ENCODE measurements at regions not wholly inside any gene's neighbourhood (a gene's known extent, or its start where the extent isn't known, plus 50 kb on each side); places are given as distances from the start of the nearest gene placed in this dataset.

DNA sequence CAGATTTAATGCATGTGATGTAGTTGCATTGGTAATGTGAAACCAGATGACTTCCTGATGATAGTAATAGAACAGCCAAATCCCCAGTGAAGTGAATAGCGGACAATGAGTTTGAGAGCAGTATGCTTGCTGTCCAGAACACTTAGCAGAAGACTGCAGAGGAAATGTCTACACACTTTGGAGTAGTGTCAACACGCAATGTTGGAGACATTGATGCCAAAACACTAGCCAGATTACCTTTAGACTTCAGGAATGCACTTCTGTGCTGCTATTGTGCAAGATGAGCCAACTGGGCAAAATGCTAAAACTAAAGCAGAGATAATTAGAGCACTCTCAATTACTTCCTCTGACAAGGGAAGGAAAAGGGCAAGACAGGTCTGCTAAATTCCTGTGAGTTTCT, 176.7 kb downstream of the PRDM9 start:
- H3K4me3 ChIP-seq (ENCODE audit: low read depth, low read length) = no peak overlapping the region

DNA sequence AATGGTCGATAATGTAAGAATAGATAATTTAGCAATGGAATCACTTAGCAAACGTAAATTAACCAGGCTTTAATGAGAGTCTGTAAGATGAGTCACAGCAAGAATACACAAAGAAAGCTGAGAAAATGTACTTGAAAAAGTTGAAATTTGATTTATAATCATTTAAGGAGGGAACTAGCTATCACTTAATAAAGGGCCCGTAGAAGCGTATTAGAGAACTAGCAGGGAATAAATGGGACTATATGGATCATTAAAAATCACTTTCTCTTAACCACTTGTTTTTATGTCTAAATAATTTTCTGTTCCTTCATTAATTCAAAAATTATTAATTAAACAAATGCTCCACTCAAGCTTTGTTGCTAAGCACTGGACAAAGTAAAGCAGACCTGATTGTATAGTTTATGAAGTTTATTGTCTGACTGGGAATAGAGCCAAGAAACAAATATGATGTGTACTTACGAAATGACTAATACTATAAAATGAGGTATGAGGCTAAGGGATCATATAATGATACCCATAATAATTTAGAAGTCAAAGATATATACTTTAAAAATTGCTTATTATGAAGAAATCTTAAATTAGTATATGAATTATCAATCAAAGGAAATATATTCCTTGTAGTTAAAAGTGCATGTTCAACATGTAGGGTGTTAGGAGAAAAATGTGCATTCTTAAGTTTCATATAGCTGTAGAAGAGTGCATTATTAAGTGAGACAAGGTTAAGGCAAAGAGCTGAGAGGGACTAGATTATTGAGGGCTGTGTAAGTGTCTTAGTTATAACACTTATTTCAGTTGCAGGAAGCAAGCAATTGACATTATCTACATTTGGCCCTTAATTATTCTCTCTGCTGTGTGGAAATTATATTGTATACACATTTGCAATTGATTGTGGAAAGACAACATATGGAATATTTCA, 196.8 kb downstream of the PRDM9 start:
- no peak overlapping the region for H3K4me3 ChIP-seq (ENCODE audit: low read depth, low read length)
- no peak for DNase-seq (ENCODE audit: low read depth)
- TF ChIP-seq, protein P1, sequence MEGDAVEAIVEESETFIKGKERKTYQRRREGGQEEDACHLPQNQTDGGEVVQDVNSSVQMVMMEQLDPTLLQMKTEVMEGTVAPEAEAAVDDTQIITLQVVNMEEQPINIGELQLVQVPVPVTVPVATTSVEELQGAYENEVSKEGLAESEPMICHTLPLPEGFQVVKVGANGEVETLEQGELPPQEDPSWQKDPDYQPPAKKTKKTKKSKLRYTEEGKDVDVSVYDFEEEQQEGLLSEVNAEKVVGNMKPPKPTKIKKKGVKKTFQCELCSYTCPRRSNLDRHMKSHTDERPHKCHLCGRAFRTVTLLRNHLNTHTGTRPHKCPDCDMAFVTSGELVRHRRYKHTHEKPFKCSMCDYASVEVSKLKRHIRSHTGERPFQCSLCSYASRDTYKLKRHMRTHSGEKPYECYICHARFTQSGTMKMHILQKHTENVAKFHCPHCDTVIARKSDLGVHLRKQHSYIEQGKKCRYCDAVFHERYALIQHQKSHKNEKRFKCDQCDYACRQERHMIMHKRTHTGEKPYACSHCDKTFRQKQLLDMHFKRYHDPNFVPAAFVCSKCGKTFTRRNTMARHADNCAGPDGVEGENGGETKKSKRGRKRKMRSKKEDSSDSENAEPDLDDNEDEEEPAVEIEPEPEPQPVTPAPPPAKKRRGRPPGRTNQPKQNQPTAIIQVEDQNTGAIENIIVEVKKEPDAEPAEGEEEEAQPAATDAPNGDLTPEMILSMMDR (IDR thresholded peaks at IDR 0.05; ENCODE audit: low read depth, low read length) = no peak

More for the DNA sequence above, 176.7 kb downstream of the PRDM9 start:
- no peak for TF ChIP-seq MYC (IDR thresholded peaks at IDR 0.05; ENCODE audit: low read depth, low read length)
- TF ChIP-seq, protein P2, sequence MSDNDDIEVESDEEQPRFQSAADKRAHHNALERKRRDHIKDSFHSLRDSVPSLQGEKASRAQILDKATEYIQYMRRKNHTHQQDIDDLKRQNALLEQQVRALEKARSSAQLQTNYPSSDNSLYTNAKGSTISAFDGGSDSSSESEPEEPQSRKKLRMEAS (IDR thresholded peaks at IDR 0.05; ENCODE audit: low read depth, low read length) = no peak
- TF ChIP-seq, protein P1 (IDR thresholded peaks at IDR 0.05; ENCODE audit: low read depth, low read length) = no peak
- no peak for TF ChIP-seq POLR2A (IDR thresholded peaks at IDR 0.05; ENCODE audit: extremely low read depth, insufficient read length)
- DNase-seq (ENCODE audit: low read depth) = no peak

DNA sequence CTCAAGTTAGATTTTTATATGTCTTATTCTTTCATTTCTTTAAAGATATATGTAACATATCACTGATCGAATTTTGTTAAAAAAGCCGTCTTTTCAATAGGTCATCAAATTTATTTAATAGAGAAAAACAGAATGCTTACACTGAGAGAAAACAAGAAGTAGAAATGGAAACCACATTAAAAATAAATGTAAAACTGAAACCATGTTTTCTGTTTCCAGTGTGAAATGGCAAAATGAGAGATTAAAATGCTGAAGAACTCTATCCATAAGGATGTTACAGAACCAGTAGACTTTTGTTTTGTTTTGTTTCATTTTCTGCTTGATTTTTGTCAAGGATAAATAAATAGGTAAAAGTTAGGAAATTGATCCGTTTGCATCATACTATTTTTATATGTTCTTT, 210.1 kb downstream of the PRDM9 start:
- no peak overlapping the region for H3K4me3 ChIP-seq (ENCODE audit: low read depth, low read length)
- TF ChIP-seq, protein P2 (IDR thresholded peaks at IDR 0.05; ENCODE audit: low read depth, low read length) = no peak
- TF ChIP-seq, protein P1 (IDR thresholded peaks at IDR 0.05; ENCODE audit: low read depth, low read length) = no peak
- TF ChIP-seq MYC (IDR thresholded peaks at IDR 0.05; ENCODE audit: low read depth, low read length) (no peak), POLR2A (IDR thresholded peaks at IDR 0.05; ENCODE audit: extremely low read depth, insufficient read length) (no peak)
- DNase-seq (ENCODE audit: low read depth) = no peak

DNA sequence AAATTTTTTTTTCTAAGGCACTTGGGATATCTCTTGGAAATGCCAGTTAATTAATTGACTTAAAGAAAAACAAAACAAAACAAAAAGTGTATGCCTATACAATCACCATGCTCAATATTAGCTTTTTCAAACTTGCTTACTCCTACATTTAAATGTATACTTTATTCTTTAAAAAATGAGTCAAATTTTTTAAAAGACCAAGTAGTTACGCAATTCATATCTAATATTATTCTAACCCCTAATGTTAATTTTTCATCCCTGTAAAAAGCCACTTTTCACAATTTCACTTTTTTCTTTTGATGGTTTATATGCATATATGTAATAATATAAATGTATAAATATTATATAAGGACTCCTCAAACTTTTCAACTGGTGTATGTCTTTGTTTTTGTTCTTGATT, 211.2 kb downstream of the PRDM9 start:
- no peak for TF ChIP-seq MYC (IDR thresholded peaks at IDR 0.05; ENCODE audit: low read depth, low read length)
- TF ChIP-seq, protein P1 (IDR thresholded peaks at IDR 0.05; ENCODE audit: low read depth, low read length) = no peak
- no peak for TF ChIP-seq POLR2A (IDR thresholded peaks at IDR 0.05; ENCODE audit: extremely low read depth, insufficient read length)
- TF ChIP-seq, protein P2 (IDR thresholded peaks at IDR 0.05; ENCODE audit: low read depth, low read length) = no peak
- DNase-seq (ENCODE audit: low read depth) = no peak
- H3K4me3 ChIP-seq (ENCODE audit: low read depth, low read length) = no peak overlapping the region

DNA sequence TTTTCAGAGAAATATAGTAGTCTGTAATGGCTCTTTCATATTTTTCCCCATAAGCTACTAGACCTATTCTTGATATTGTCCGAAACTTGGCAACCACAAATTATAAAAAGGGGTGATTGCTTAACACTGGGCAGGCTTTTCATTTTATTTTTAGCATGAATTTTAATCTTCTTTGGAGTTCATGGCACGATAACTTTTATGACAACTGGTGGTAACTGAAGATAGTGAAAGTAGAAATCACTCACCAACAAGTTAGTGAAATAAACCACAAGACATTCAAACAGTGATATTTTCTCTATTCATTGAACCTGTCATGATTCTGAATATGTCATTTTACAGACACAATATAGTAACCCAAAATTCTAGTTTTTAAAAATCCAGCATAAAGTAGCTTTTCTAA, 213.9 kb downstream of the PRDM9 start:
- DNase-seq (ENCODE audit: low read depth) = no peak
- TF ChIP-seq, protein P2 (IDR thresholded peaks at IDR 0.05; ENCODE audit: low read depth, low read length) = no peak
- TF ChIP-seq MYC (IDR thresholded peaks at IDR 0.05; ENCODE audit: low read depth, low read length) (no peak), POLR2A (IDR thresholded peaks at IDR 0.05; ENCODE audit: extremely low read depth, insufficient read length) (no peak)
- TF ChIP-seq, protein P1 (IDR thresholded peaks at IDR 0.05; ENCODE audit: low read depth, low read length) = no peak

More for the DNA sequence above, 213.9 kb downstream of the PRDM9 start:
- H3K4me3 ChIP-seq (ENCODE audit: low read depth, low read length) = no peak overlapping the region
